GM12878 (cell line): ENCODE measurements at regions not wholly inside any gene's neighbourhood (a gene's known extent, or its start where the extent isn't known, plus 50 kb on each side); places are given as distances from the start of the nearest gene placed in this dataset.

Experiments
- ATAC-seq: fragments of 200-7000 bp; cut with Tn5 transposase; 3 replicates; pipeline ENCODE4 v1.9.1; 2020; ENCODE audit warnings: mild to moderate bottlenecking, moderate library complexity
- BruUV-seq: library from RNA; stranded (reverse); fragments of 400-500 nt; replicated peaks from 2 replicates; lab custom pipeline; 2021; lab: Mats Ljungman, UMichigan
- CTCF ChIA-PET: fragments of 300-600 bp; sonication (Branson Sonifier 250); formaldehyde crosslinking; extraction: SDS; loops from one replicate; lab custom pipeline; 2021; ENCODE audit warnings: inconsistent platforms; lab: Yijun Ruan, JAX
- POLR2A ChIA-PET: fragments of 350-600 bp; formaldehyde crosslinking; extraction: SDS; loops from one replicate; lab custom pipeline; 2021; ENCODE audit warnings: inconsistent platforms; lab: Charles Lee
- RAD21 ChIA-PET: fragments of 300-600 bp; sonication (Branson Sonifier 250); formaldehyde crosslinking; loops from one replicate; lab custom pipeline; 2023; ENCODE audit warnings: antibody characterized with exemption; ENCODE audit not compliant: unreplicated experiment; lab: Charles Lee
- SMC1A ChIA-PET: fragments of 300-600 bp; sonication (Branson Sonifier 250); formaldehyde crosslinking; loops from one replicate; lab custom pipeline; 2023; ENCODE audit not compliant: unreplicated experiment, uncharacterized antibody; lab: Charles Lee
- DNase-seq: peaks from one replicate; pipeline ENCODE4 v3.0.0-alpha.2; 2011; ENCODE audit warnings: low read depth, low spot score
- FAIRE-seq: peaks from 3 replicates; lab custom pipeline; 2011; peaks lifted over from hg19 to GRCh38; lab: Jason Lieb, UNC
- H2AFZ ChIP-seq: 2 replicates; pipeline ENCODE4 v1.6.0; 2011; ENCODE audit warnings: low read depth, low read length, control low read depth; ENCODE audit not compliant: control insufficient read depth
- H3K27ac ChIP-seq: 2 replicates; pipeline ENCODE4 v1.5.1; 2011; ENCODE audit warnings: control low read depth; ENCODE audit not compliant: control insufficient read depth, insufficient read depth
- H3K27me3 ChIP-seq, 2 experiments: replicated peaks in 1 of 2; 2 replicates each; pipeline versions ENCODE4 v1.6.0 to v1.6.1; 2011; ENCODE audit warnings: low read length in 1 of 2; ENCODE audit not compliant: control insufficient read depth in 2 of 2, insufficient read depth in 2 of 2
- H3K36me3 ChIP-seq, 2 experiments: 2 replicates each; pipeline ENCODE4 v1.5.1; 2011; ENCODE audit warnings: low read length in 1 of 2; ENCODE audit not compliant: control insufficient read depth in 2 of 2, insufficient read depth in 2 of 2
- H3K4me1 ChIP-seq: 2 replicates; pipeline ENCODE4 v1.6.1; 2011; ENCODE audit warnings: mild to moderate bottlenecking, low read length, moderate library complexity, mixed read lengths; ENCODE audit not compliant: control insufficient read depth, insufficient read depth
- H3K4me2 ChIP-seq: 2 replicates; pipeline ENCODE4 v1.6.0; 2011; ENCODE audit warnings: control low read depth; ENCODE audit not compliant: control insufficient read depth, insufficient read depth
- H3K4me3 ChIP-seq: fragments of 200-600 bp; sonication (generic); 2 replicates; pipeline ENCODE4 v1.5.1; 2016
- H3K79me2 ChIP-seq: 2 replicates; pipeline ENCODE4 v1.6.0; 2011; ENCODE audit warnings: low read length; ENCODE audit not compliant: control insufficient read depth, insufficient read depth
- H3K9ac ChIP-seq: 2 replicates; pipeline ENCODE4 v1.8.0; 2011; ENCODE audit warnings: low read length, control low read depth, mixed read lengths; ENCODE audit not compliant: control insufficient read depth, insufficient read depth
- H3K9me3 ChIP-seq: replicated peaks from 3 replicates; pipeline ENCODE4 v1.5.1; 2011; ENCODE audit warnings: mild to moderate bottlenecking, low read length; ENCODE audit not compliant: control insufficient read depth, insufficient read depth
- H4K20me1 ChIP-seq: 2 replicates; pipeline ENCODE4 v1.6.0; 2011; ENCODE audit not compliant: control insufficient read depth, insufficient read depth
- FOXK2 ChIP-seq: fragments of 450-650 bp; IDR thresholded peaks from 2 replicates; pipeline ENCODE4 v1.6.1; 2017; ENCODE audit warnings: mild to moderate bottlenecking, moderate library complexity
- KDM1A ChIP-seq: fragments of 200-600 bp; sonication (generic); IDR thresholded peaks from 2 replicates; pipeline ENCODE4 v1.6.1; 2016; ENCODE audit warnings: borderline replicate concordance
- MXI1 ChIP-seq: fragments of 150-350 bp; IDR thresholded peaks from 2 replicates; pipeline ENCODE4 v1.6.1; 2011; ENCODE audit warnings: low read depth, mild to moderate bottlenecking, inconsistent platforms, low read length, improper control_type of control experiment
- NR2F1 ChIP-seq: fragments of 450-650 bp; conservative IDR thresholded peaks from 2 replicates; pipeline ENCODE4 v1.6.1; 2017; ENCODE audit warnings: mild to moderate bottlenecking
- PRDM15 ChIP-seq: fragments of 450-650 bp; formaldehyde crosslinking; IDR thresholded peaks from 2 replicates; pipeline ENCODE4 v1.4.0; 2020; ENCODE audit warnings: mild to moderate bottlenecking, moderate library complexity
- SKIL ChIP-seq: fragments of 450-650 bp; IDR thresholded peaks from 2 replicates; pipeline ENCODE4 v1.6.1; 2017; ENCODE audit warnings: mild to moderate bottlenecking, low read depth, inconsistent platforms; ENCODE audit not compliant: poor library complexity, severe bottlenecking
- USF2 ChIP-seq: IDR thresholded peaks from 2 replicates; pipeline ENCODE4 v1.6.1; 2011; ENCODE audit warnings: low read depth, low read length, improper control_type of control experiment, borderline replicate concordance
- WGBS: methylation state at CpG from one replicate; pipeline ENCODE4 v1.1.6; 2016; ENCODE audit warnings: low lambda C conversion rate; ENCODE audit not compliant: insufficient replicate concordance, insufficient coverage; ENCODE audit errors: missing lambda C conversion rate; 5-methylcytosine and 5-hydroxymethylcytosine counted together
- in situ Hi-C: fragments of 300-500 bp; cut with MboI; formaldehyde crosslinking; loops from 9 replicates; pipeline ENCODE4 v1.14.3; 2018; ENCODE audit warnings: mixed read lengths
- intact Hi-C: fragments of 100-400 bp; cut with micrococcal nuclease; formaldehyde crosslinking; loops from one replicate; pipeline ENCODE4 v1.14.2; 2022; ENCODE audit not compliant: unreplicated experiment
- TF ChIP-seq, protein P1 (sequence below): IDR thresholded peaks from 2 replicates; pipeline ENCODE4 v1.6.1; 2012; ENCODE audit warnings: low read depth, low read length, improper control_type of control experiment
- TF ChIP-seq, protein P2 (sequence below): IDR thresholded peaks from 2 replicates; pipeline ENCODE4 v1.6.1; 2011; ENCODE audit warnings: borderline replicate concordance, low read depth, mild to moderate bottlenecking, moderate library complexity, low read length; ENCODE audit not compliant: insufficient read depth, poor library complexity, severe bottlenecking
- TF ChIP-seq, protein P3 (sequence below): IDR thresholded peaks from 2 replicates; pipeline ENCODE4 v1.6.1; 2011; ENCODE audit warnings: mild to moderate bottlenecking, low read depth, low read length, moderate library complexity; ENCODE audit not compliant: insufficient replicate concordance

DNA sequence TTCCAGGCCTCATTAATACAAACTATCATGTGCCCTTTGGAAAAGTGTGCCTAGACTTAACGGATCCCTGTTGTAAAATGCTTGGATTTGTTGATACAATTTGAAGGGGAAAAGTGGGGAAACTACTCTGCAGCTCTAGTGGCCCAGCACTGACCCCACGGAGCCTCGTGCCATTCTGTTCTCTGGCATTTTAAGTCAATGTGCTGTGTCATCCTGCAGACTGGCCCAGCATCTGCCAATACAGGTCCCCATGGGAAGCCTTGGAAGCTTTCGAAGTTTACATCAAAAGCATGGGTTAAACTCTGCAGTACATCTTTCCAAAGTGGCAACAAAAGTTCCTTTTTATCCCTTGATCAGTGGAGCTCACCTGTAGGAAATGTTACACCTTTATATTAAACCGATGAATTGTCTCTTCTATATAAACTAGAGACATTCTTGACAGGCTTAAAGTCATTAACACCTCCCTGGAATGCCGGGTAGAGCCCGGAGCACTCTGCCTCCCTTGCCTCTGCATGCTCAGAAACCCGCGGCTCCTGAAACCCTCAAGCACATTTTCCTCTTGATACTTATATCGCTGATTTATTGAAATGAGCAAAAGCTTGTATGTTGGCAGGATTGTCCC is 596.0 kb upstream of the ADAMTS16 start (continued):
- TF ChIP-seq, protein P1, sequence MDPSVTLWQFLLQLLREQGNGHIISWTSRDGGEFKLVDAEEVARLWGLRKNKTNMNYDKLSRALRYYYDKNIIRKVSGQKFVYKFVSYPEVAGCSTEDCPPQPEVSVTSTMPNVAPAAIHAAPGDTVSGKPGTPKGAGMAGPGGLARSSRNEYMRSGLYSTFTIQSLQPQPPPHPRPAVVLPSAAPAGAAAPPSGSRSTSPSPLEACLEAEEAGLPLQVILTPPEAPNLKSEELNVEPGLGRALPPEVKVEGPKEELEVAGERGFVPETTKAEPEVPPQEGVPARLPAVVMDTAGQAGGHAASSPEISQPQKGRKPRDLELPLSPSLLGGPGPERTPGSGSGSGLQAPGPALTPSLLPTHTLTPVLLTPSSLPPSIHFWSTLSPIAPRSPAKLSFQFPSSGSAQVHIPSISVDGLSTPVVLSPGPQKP: no peak
- no peak for TF ChIP-seq USF2
- no peak for TF ChIP-seq MXI1
- TF ChIP-seq, protein P2, sequence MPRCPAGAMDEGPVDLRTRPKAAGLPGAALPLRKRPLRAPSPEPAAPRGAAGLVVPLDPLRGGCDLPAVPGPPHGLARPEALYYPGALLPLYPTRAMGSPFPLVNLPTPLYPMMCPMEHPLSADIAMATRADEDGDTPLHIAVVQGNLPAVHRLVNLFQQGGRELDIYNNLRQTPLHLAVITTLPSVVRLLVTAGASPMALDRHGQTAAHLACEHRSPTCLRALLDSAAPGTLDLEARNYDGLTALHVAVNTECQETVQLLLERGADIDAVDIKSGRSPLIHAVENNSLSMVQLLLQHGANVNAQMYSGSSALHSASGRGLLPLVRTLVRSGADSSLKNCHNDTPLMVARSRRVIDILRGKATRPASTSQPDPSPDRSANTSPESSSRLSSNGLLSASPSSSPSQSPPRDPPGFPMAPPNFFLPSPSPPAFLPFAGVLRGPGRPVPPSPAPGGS: no peak
- no peak for TF ChIP-seq KDM1A
- TF ChIP-seq, all 136 proteins: peak for 0

GRCh38 chr5:4547547-4547946 is 592.6 kb upstream of the ADAMTS16 start:
- H3K27me3 ChIP-seq: no peaks in the 10 kb centered on the region
- DNase-seq: no peak
- H3K79me2 ChIP-seq: no peaks in the 10 kb centered on the region
- FAIRE-seq: no peak
- WGBS: 15% methylated on average over 6 of the region's 6 CpGs
- H3K27ac ChIP-seq: no peak overlapping the region
- in situ Hi-C loops: no loop called here
- H4K20me1 ChIP-seq: no peaks in the 10 kb centered on the region
- no peaks in the 10 kb centered on the region for H3K9me3 ChIP-seq
- ATAC-seq: no peak
- ChIA-PET RAD21 (no interaction called here), CTCF (no interaction called here), SMC1A (no interaction called here), POLR2A (no interaction called here)
- BruUV-seq: no TSS peak
- H3K9ac ChIP-seq: no peak overlapping the region
- no peak overlapping the region for H3K4me2 ChIP-seq
- no peak overlapping the region for H3K4me3 ChIP-seq
- no peaks in the 10 kb centered on the region for H3K4me1 ChIP-seq
- intact Hi-C loops: no loop called here
- H2AFZ ChIP-seq: no peak overlapping the region
- no peaks in the 10 kb centered on the region for H3K36me3 ChIP-seq
- TF ChIP-seq NR2F1: no peak
- no peak for TF ChIP-seq FOXK2
- TF ChIP-seq SKIL: no peak
- TF ChIP-seq PRDM15 (CRISPR knock-in tag): no peak
- TF ChIP-seq, protein P3, sequence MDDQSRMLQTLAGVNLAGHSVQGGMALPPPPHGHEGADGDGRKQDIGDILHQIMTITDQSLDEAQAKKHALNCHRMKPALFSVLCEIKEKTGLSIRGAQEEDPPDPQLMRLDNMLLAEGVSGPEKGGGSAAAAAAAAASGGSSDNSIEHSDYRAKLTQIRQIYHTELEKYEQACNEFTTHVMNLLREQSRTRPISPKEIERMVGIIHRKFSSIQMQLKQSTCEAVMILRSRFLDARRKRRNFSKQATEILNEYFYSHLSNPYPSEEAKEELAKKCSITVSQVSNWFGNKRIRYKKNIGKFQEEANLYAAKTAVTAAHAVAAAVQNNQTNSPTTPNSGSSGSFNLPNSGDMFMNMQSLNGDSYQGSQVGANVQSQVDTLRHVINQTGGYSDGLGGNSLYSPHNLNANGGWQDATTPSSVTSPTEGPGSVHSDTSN: no peak
